ES-I3 (cell line): ENCODE measurements at regions not wholly inside any gene's neighbourhood (a gene's known extent, or its start where the extent isn't known, plus 50 kb on each side); places are given as distances from the start of the nearest gene placed in this dataset.

Source experiments
- H3K36me3 ChIP-seq: 2 replicates; pipeline ENCODE4 v1.6.1; 2013; ENCODE audit warnings: mild to moderate bottlenecking, low read length, control low read depth, moderate library complexity; ENCODE audit not compliant: insufficient read depth
- H3K4me1 ChIP-seq: 2 replicates; pipeline ENCODE4 v1.6.1; 2013; ENCODE audit warnings: mild to moderate bottlenecking, control low read depth, low read length; ENCODE audit not compliant: insufficient read depth
- H3K9ac ChIP-seq: 2 replicates; pipeline ENCODE4 v1.6.1; 2013; ENCODE audit warnings: low read depth, mild to moderate bottlenecking, low read length, moderate library complexity
- H3K9me3 ChIP-seq: 2 replicates; pipeline ENCODE4 v1.6.1; 2013; ENCODE audit warnings: mild to moderate bottlenecking, low read length, moderate library complexity; ENCODE audit not compliant: control insufficient read depth, insufficient read depth

- Histone ChIP-seq H3K9me3 (no peaks in the 10 kb centered on the region), H3K9ac (no peak overlapping the region), H3K4me1 (no peaks in the 10 kb centered on the region), H3K36me3 (no peaks in the 10 kb centered on the region)
These were observed 194.7 kb downstream of the SQOR start for GRCh38 chr15:45829336-45830153.

DNA sequence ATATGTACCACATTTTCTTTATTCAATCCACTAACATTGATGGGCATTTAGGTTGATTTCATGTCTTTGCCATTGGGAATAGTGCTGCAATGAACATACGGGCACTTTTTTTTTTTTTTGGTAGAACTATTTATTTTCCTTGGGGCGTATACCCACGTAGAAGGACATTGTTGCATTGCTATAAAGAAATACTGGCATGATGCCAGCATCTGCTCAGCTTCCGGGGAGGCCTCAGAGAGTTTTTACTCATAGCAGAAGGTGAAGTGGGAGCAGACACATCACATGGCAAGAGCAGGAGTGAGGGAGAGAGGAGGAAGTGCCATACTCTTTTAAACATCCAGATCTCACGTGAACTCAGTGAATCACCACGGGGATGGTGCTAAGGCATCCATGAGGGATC is 197.0 kb downstream of the SQOR start:
- no peaks in the 10 kb centered on the region for H3K9me3 ChIP-seq
- H3K9ac ChIP-seq, result no peak overlapping the region
- no peaks in the 10 kb centered on the region for H3K4me1 ChIP-seq
- H3K36me3 ChIP-seq, result no peaks in the 10 kb centered on the region

DNA sequence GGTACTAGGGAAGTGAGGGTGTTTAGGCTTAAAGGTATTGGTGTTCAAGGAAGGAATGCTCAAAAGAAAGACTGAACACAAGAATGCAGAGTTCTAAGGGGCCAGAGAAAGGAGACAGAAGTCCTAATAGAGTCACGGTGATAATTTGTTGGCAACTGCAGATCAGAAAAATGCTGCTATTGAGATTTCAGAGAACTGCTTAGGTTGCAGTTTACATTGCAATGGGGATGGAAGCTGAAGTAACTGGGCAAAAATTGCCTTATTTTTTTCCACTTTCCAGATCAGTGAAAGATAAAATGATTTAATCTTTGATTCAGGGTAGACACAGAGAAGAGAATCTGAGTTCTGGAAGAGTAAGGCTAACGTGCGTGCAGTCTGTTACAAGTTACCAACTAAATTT is 199.8 kb downstream of the SQOR start:
- H3K4me1 ChIP-seq, result no peaks in the 10 kb centered on the region
- no peak overlapping the region for H3K9ac ChIP-seq
- H3K36me3 ChIP-seq, result no peaks in the 10 kb centered on the region
- no peaks in the 10 kb centered on the region for H3K9me3 ChIP-seq

DNA sequence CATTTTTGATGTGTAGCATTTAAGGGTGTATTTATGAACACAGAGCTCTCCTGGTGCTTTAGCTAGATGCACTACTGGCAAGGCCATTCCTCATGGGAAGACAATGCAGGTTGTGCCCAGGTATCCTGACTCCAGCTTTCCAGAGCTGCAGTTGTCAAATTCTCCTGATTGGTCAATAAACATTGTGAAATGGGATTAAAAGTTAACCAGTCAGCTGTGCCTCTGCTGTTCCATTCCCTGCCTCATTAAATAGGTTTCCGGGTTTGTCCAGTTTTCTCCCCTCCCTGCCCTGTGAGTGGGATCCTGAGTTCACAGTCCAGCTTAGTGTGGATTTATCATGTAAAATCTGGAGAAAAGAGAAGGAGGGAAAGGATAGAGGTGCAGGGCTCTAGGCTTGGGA is 207.3 kb downstream of the SQOR start:
- Histone ChIP-seq H3K9me3 (no peaks in the 10 kb centered on the region), H3K4me1 (no peaks in the 10 kb centered on the region), H3K9ac (no peak overlapping the region)

GRCh38 chr15:45847645-45848044 is 212.8 kb downstream of the SQOR start:
- H3K36me3 ChIP-seq, result no peaks in the 10 kb centered on the region
- no peaks in the 10 kb centered on the region for H3K9me3 ChIP-seq
- H3K9ac ChIP-seq, result no peak overlapping the region
- H3K4me1 ChIP-seq, result no peaks in the 10 kb centered on the region

More for the DNA sequence above, 207.3 kb downstream of the SQOR start:
- no peaks in the 10 kb centered on the region for H3K36me3 ChIP-seq

DNA sequence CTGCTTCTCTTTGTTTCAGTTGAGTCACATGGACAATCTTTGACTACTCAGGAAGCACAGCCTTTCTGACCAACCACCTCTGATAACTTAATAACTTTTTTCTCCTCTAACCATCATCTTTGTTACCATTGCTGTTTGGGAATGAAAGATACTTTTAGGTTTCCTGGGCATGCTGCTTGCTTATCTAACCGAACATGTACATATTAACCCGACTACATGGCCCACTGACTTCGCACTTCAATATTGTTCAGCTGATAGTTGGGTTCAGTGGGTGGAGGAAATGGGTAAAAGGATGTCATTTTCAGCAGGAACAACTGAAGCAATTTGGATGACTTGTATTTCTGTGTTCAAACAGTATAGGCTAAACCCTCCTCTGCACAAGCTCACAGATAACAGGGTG is 214.3 kb downstream of the SQOR start:
- Histone ChIP-seq H3K36me3 (no peaks in the 10 kb centered on the region), H3K4me1 (no peaks in the 10 kb centered on the region), H3K9me3 (no peaks in the 10 kb centered on the region), H3K9ac (no peak overlapping the region)

- Histone ChIP-seq H3K36me3 (no peaks in the 10 kb centered on the region), H3K9ac (no peak overlapping the region), H3K9me3 (no peaks in the 10 kb centered on the region), H3K4me1 (no peaks in the 10 kb centered on the region; the same call in 1 of the 2 replicates)
These were observed 219.8 kb downstream of the SQOR start for GRCh38 chr15:45854455-45855202.

GRCh38 chr15:45855210-45855906 is 220.5 kb downstream of the SQOR start:
- Histone ChIP-seq H3K4me1 (no peaks in the 10 kb centered on the region; the same call in 1 of the 2 replicates), H3K9me3 (no peaks in the 10 kb centered on the region), H3K36me3 (no peaks in the 10 kb centered on the region), H3K9ac (no peak overlapping the region)

DNA sequence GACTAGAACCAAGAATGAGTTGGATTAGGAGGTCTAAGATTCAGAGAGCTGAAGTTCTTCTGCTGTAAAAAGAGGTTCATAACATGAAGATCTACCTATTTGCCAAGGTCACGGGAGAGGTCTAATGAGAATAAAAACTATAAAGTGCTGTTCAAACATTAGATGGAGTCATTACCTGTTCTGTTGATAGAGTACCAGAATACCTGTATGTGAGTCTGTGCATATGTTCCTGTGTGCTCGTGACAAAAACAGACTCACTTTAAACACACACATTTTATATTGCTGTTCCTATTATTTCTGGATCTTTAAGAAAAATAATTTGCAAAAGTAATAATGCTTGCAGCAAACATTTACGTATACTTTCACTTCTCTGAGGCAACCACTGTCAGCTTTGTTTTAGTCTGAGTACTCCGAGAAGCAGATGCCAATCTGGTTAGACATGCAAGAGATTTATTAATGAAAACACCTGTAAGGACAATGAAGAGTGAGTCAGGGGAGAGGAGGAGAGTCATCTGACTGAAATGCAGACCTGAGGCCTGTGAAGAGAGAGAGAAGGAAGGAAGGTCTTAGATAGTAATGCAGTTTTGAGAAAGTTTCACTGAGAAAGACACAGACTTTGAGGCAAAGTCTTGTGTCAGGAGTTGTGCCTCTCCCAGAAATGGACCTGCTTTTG is 221.2 kb downstream of the SQOR start:
- no peaks in the 10 kb centered on the region; the same call in 1 of the 2 replicates for H3K4me1 ChIP-seq
- H3K9ac ChIP-seq, result no peak overlapping the region
- no peaks in the 10 kb centered on the region for H3K9me3 ChIP-seq
- no peaks in the 10 kb centered on the region for H3K36me3 ChIP-seq

DNA sequence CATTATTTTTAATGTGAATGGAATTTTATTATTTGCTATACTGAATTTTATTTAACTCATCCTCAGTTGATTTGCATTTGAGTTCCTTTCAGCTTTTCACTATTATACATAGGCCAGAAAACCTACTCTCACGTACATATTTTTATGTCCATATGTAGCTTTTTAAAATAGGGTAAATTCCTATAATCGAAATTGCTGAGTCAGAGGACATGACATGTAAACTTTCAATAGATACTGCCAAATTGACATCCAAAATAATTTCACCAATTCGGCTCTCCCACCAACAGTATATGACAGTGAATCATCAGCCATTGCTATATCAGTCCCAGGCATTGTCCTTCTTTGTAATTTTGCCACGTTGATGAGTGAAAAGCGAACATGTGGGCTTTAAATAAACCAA is 222.5 kb downstream of the SQOR start:
- no peaks in the 10 kb centered on the region for H3K36me3 ChIP-seq
- no peak overlapping the region for H3K9ac ChIP-seq
- H3K9me3 ChIP-seq, result no peaks in the 10 kb centered on the region
- no peaks in the 10 kb centered on the region; the same call in 1 of the 2 replicates for H3K4me1 ChIP-seq

- Histone ChIP-seq H3K4me1 (no peaks in the 10 kb centered on the region; the same call in 1 of the 2 replicates), H3K9ac (no peak overlapping the region), H3K9me3 (no peaks in the 10 kb centered on the region), H3K36me3 (no peaks in the 10 kb centered on the region)
These were observed 223.7 kb downstream of the SQOR start for GRCh38 chr15:45858491-45858890.

- H3K9ac ChIP-seq, result no peak overlapping the region
- H3K9me3 ChIP-seq, result no peaks in the 10 kb centered on the region
- H3K4me1 ChIP-seq, result no peaks in the 10 kb centered on the region
- no peaks in the 10 kb centered on the region for H3K36me3 ChIP-seq
These were observed 227.2 kb downstream of the SQOR start for GRCh38 chr15:45862034-45862433.

GRCh38 chr15:45863881-45864580 is 229.2 kb downstream of the SQOR start:
- no peaks in the 10 kb centered on the region for H3K4me1 ChIP-seq
- H3K9ac ChIP-seq, result no peak overlapping the region
- no peaks in the 10 kb centered on the region for H3K36me3 ChIP-seq
- no peaks in the 10 kb centered on the region for H3K9me3 ChIP-seq

DNA sequence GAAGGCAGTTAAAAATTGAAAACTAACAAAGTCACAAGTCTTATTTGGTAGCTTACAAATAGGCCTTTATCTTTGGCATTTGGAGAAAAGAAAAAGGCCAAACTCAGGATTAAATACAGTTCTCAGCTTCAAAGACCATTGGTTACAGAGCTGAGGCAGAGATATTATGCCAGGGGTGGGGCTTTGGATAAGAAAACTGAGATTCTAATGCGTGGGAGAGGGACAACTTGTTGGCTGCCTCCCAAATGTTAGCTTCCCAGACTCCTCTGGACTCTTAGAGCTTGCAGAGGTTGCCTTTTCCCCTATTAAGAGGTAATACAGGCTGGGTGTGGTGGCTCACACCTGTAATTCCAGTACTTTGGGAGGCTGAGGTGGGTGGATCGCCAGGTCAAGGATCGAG is 231.8 kb downstream of the SQOR start:
- Histone ChIP-seq H3K9ac (no peak overlapping the region), H3K4me1 (no peaks in the 10 kb centered on the region), H3K36me3 (no peaks in the 10 kb centered on the region), H3K9me3 (no peaks in the 10 kb centered on the region)
